Loucy (cell line): ENCODE measurements at regions not wholly inside any gene's neighbourhood (a gene's known extent, or its start where the extent isn't known, plus 50 kb on each side); places are given as distances from the start of the nearest gene placed in this dataset.

Source experiments
- H2AFZ ChIP-seq: fragments of 200-600 bp; sonication (generic); 2 replicates; pipeline ENCODE4 v1.6.0; 2016; ENCODE audit warnings: antibody characterized with exemption, mild to moderate bottlenecking, low read length, moderate library complexity
- H3F3A ChIP-seq: fragments of 200-600 bp; 2 replicates; pipeline ENCODE4 v1.6.0; 2016; ENCODE audit warnings: antibody characterized with exemption, low read depth, mild to moderate bottlenecking
- H3K27me3 ChIP-seq: fragments of 200-600 bp; sonication (generic); 2 replicates; pipeline ENCODE4 v1.6.1; 2014; ENCODE audit warnings: low read length, mild to moderate bottlenecking; ENCODE audit not compliant: insufficient read depth, poor library complexity, severe bottlenecking
- H3K36me3 ChIP-seq: fragments of 200-600 bp; sonication (generic); 2 replicates; pipeline ENCODE4 v1.6.1; 2016; ENCODE audit warnings: low read length; ENCODE audit not compliant: insufficient read depth
- H3K4me1 ChIP-seq: fragments of 200-600 bp; sonication (generic); 2 replicates; pipeline ENCODE4 v1.5.1; 2014; ENCODE audit warnings: low read length, mild to moderate bottlenecking; ENCODE audit not compliant: insufficient read depth, poor library complexity, severe bottlenecking
- H3K4me2 ChIP-seq: fragments of 200-600 bp; sonication (generic); 2 replicates; pipeline ENCODE4 v1.6.0; 2014; ENCODE audit warnings: antibody characterized with exemption, low read length, low read depth, mild to moderate bottlenecking; ENCODE audit not compliant: poor library complexity, severe bottlenecking
- H3K4me3 ChIP-seq: fragments of 200-600 bp; sonication (generic); 2 replicates; pipeline ENCODE4 v1.5.1; 2014; ENCODE audit warnings: low read length, mild to moderate bottlenecking, mixed read lengths; ENCODE audit not compliant: poor library complexity, severe bottlenecking
- H3K79me2 ChIP-seq: fragments of 200-600 bp; sonication (generic); 2 replicates; pipeline ENCODE4 v1.6.1; 2014; ENCODE audit warnings: low read length; ENCODE audit not compliant: insufficient read depth
- H3K9ac ChIP-seq: fragments of 200-600 bp; sonication (generic); 2 replicates; pipeline ENCODE4 v1.6.0; 2014; ENCODE audit warnings: mild to moderate bottlenecking, low read depth, low read length, moderate library complexity; ENCODE audit not compliant: poor library complexity, severe bottlenecking
- H3K9me2 ChIP-seq: fragments of 200-600 bp; sonication (generic); replicated peaks from 2 replicates; pipeline ENCODE4 v1.6.1; 2016; ENCODE audit warnings: low read depth, low read length, mixed read lengths
- H3K9me3 ChIP-seq: fragments of 200-600 bp; sonication (generic); 2 replicates; pipeline ENCODE4 v1.6.1; 2014; ENCODE audit warnings: mild to moderate bottlenecking, antibody characterized with exemption, low read length, low read depth; ENCODE audit not compliant: insufficient read depth
- H4K20me1 ChIP-seq: fragments of 200-600 bp; sonication (generic); 2 replicates; pipeline ENCODE4 v1.6.0; 2014; ENCODE audit warnings: antibody characterized with exemption, low read length, mild to moderate bottlenecking; ENCODE audit not compliant: insufficient read depth, poor library complexity, severe bottlenecking
- EZH2phosphoT487 ChIP-seq: fragments of 200-600 bp; IDR thresholded peaks from 2 replicates; pipeline ENCODE4 v1.6.1; 2018; ENCODE audit warnings: antibody characterized with exemption, mild to moderate bottlenecking, moderate library complexity, borderline replicate concordance
- TF ChIP-seq, protein P1 (sequence below): fragments of 200-600 bp; sonication (generic); conservative IDR thresholded peaks from 2 replicates; pipeline ENCODE4 v1.5.1; 2014; ENCODE audit warnings: mild to moderate bottlenecking, antibody characterized with exemption, low read length

DNA sequence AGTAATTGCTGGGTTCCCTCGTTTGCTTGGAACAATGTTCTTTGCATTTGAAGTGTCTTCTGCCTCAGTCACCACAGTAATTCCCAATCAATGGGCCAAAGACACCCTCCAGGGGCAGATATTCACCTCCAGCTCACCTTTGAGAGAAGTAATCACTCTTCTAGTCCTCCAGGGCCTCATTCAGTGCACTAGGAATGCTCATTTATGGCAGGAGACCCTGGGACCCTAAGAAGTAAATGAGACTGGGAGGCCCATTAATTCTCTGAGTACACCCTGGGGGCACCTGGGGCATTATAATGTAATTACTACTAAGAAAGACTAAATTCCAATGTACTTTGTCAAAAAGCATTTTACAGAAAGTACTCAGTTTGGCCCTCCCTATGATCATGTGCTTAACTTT is 158.2 kb upstream of the XYLT1 start:
- H3K9me3 ChIP-seq = peaks cover 15% of the 10 kb centered on the region; the same call in 1 of the 2 replicates
- H3K27me3 ChIP-seq = no peaks in the 10 kb centered on the region
- H3K4me3 ChIP-seq = no peak overlapping the region
- no peak overlapping the region for H3K4me2 ChIP-seq
- no peaks in the 10 kb centered on the region for H3K4me1 ChIP-seq
- H3K9ac ChIP-seq = no peak overlapping the region
- no peaks in the 10 kb centered on the region for H3K36me3 ChIP-seq
- no peaks in the 10 kb centered on the region for H4K20me1 ChIP-seq
- H3K9me2 ChIP-seq = no peaks in the 10 kb centered on the region
- TF ChIP-seq, protein P1, sequence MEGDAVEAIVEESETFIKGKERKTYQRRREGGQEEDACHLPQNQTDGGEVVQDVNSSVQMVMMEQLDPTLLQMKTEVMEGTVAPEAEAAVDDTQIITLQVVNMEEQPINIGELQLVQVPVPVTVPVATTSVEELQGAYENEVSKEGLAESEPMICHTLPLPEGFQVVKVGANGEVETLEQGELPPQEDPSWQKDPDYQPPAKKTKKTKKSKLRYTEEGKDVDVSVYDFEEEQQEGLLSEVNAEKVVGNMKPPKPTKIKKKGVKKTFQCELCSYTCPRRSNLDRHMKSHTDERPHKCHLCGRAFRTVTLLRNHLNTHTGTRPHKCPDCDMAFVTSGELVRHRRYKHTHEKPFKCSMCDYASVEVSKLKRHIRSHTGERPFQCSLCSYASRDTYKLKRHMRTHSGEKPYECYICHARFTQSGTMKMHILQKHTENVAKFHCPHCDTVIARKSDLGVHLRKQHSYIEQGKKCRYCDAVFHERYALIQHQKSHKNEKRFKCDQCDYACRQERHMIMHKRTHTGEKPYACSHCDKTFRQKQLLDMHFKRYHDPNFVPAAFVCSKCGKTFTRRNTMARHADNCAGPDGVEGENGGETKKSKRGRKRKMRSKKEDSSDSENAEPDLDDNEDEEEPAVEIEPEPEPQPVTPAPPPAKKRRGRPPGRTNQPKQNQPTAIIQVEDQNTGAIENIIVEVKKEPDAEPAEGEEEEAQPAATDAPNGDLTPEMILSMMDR = no peak
- TF ChIP-seq EZH2phosphoT487 = no peak
- no peaks in the 10 kb centered on the region for H3F3A ChIP-seq
- H2AFZ ChIP-seq = no peak overlapping the region
- H3K79me2 ChIP-seq = no peaks in the 10 kb centered on the region

DNA sequence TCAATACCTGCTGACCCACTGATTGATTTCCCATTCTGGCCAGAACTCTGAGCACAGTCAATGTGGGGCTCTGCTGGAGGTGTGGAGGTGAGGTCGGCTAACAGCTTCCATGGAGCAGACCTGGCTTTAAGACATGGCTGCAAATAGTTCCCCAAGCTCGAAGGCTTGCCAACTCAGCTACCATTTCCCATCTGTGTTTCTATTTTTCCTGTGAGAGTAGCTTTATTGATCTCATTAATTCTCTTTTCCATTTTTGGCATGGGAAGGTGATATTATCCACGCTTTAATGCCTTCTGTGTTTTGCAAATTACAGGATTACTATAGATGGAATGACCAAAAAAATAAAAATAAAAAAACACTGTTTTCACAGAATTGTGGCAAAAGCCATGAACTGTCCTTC is 151.6 kb upstream of the XYLT1 start:
- H2AFZ ChIP-seq = no peak overlapping the region
- H3K9me2 ChIP-seq = no peaks in the 10 kb centered on the region
- H3F3A ChIP-seq = no peaks in the 10 kb centered on the region
- TF ChIP-seq EZH2phosphoT487 = no peak
- TF ChIP-seq, protein P1 = no peak
- H3K27me3 ChIP-seq = no peaks in the 10 kb centered on the region
- H4K20me1 ChIP-seq = no peaks in the 10 kb centered on the region
- H3K36me3 ChIP-seq = no peaks in the 10 kb centered on the region
- no peaks in the 10 kb centered on the region for H3K79me2 ChIP-seq
- peaks cover 15% of the 10 kb centered on the region; the same call in 1 of the 2 replicates for H3K9me3 ChIP-seq
- no peaks in the 10 kb centered on the region for H3K4me1 ChIP-seq
- H3K4me3 ChIP-seq = no peak overlapping the region
- no peak overlapping the region for H3K9ac ChIP-seq
- H3K4me2 ChIP-seq = no peak overlapping the region

DNA sequence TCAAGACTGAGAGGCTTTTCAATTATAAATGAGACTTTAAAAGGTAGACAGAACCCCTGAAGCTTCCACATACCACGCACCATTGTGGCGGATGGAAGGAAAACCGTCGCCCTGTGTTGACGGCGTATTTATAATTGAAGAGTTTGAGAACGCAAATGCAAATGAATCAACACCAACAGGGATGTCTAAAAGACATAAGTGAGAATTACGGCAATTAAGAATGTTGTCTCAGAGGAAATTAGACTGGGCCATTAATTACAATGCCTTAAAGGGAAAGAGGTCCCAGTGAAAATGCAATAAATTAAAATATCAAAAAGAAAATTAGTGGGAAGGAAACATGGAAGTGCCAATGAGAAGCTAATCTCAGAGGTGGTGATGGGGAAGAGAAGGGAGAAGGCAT is 148.5 kb upstream of the XYLT1 start:
- H3K4me3 ChIP-seq = no peak overlapping the region

More for the DNA sequence above, 148.5 kb upstream of the XYLT1 start:
- Histone ChIP-seq H3K9ac (no peak overlapping the region), H3K36me3 (no peaks in the 10 kb centered on the region), H2AFZ (no peak overlapping the region), H3K79me2 (no peaks in the 10 kb centered on the region), H3K9me2 (no peaks in the 10 kb centered on the region), H3K4me2 (no peak overlapping the region), H3K27me3 (no peaks in the 10 kb centered on the region), H3K9me3 (no peaks in the 10 kb centered on the region), H3F3A (no peaks in the 10 kb centered on the region), H4K20me1 (no peaks in the 10 kb centered on the region), H3K4me1 (no peaks in the 10 kb centered on the region)
- TF ChIP-seq, protein P1 = no peak
- no peak for TF ChIP-seq EZH2phosphoT487
